GM12878 (cell line): ENCODE measurements at regions not wholly inside any gene's neighbourhood (a gene's known extent, or its start where the extent isn't known, plus 50 kb on each side); places are given as distances from the start of the nearest gene placed in this dataset.

Experiments used
- PAX8 ChIP-seq: fragments of 450-650 bp; IDR thresholded peaks from 2 replicates; pipeline ENCODE4 v1.6.1; 2017; ENCODE audit warnings: mild to moderate bottlenecking, moderate library complexity
- POLR2A ChIP-seq: IDR thresholded peaks from 2 replicates; pipeline ENCODE4 v1.6.1; 2011; ENCODE audit warnings: low read depth, mild to moderate bottlenecking, low read length
- POLR2AphosphoS5 ChIP-seq: IDR thresholded peaks from 2 replicates; pipeline ENCODE4 v1.6.1; 2011; ENCODE audit warnings: mild to moderate bottlenecking, low read length, inconsistent platforms
- RFX5 ChIP-seq: IDR thresholded peaks from 2 replicates; pipeline ENCODE4 v1.6.1; 2011; ENCODE audit warnings: low read depth, low read length, improper control_type of control experiment
- SMARCA5 ChIP-seq: fragments of 450-650 bp; IDR thresholded peaks from 2 replicates; pipeline ENCODE4 v1.6.1; 2017; ENCODE audit warnings: mild to moderate bottlenecking
- SRF ChIP-seq, 2 experiments: IDR thresholded peaks; 2 replicates each; pipeline ENCODE4 v1.6.1; 2011; ENCODE audit warnings: low read depth in 2 of 2, low read length in 2 of 2, mild to moderate bottlenecking in 1 of 2, moderate library complexity in 1 of 2
- TF ChIP-seq, protein P1 (sequence below): IDR thresholded peaks from 2 replicates; pipeline ENCODE4 v1.6.1; 2012; ENCODE audit warnings: low read depth, low read length, improper control_type of control experiment
- TF ChIP-seq, protein P2 (sequence below), 3 experiments: IDR thresholded peaks in 2 of 3; conservative IDR thresholded peaks in 1 of 3; 2 replicates each; pipeline ENCODE4 v1.5.1; 2011; ENCODE audit warnings: low read depth in 3 of 3, low read length in 3 of 3, mild to moderate bottlenecking in 3 of 3, control low read depth in 2 of 3, moderate library complexity in 2 of 3, inconsistent platforms in 1 of 3, mixed read lengths in 1 of 3; ENCODE audit not compliant: control insufficient read depth in 2 of 3, insufficient read depth in 1 of 3; ENCODE audit errors: extremely low read depth in 1 of 3

- TF ChIP-seq SMARCA5 (no peak), SRF (IDR thresholded peaks at IDR 0.05; ENCODE audit: low read depth in 2 of 2, low read length in 2 of 2) (no peak), RFX5 (no peak), POLR2A (no peak), POLR2AphosphoS5 (no peak), PAX8 (no peak)
- TF ChIP-seq, protein P1, sequence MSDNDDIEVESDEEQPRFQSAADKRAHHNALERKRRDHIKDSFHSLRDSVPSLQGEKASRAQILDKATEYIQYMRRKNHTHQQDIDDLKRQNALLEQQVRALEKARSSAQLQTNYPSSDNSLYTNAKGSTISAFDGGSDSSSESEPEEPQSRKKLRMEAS = no peak
- TF ChIP-seq, protein P2, sequence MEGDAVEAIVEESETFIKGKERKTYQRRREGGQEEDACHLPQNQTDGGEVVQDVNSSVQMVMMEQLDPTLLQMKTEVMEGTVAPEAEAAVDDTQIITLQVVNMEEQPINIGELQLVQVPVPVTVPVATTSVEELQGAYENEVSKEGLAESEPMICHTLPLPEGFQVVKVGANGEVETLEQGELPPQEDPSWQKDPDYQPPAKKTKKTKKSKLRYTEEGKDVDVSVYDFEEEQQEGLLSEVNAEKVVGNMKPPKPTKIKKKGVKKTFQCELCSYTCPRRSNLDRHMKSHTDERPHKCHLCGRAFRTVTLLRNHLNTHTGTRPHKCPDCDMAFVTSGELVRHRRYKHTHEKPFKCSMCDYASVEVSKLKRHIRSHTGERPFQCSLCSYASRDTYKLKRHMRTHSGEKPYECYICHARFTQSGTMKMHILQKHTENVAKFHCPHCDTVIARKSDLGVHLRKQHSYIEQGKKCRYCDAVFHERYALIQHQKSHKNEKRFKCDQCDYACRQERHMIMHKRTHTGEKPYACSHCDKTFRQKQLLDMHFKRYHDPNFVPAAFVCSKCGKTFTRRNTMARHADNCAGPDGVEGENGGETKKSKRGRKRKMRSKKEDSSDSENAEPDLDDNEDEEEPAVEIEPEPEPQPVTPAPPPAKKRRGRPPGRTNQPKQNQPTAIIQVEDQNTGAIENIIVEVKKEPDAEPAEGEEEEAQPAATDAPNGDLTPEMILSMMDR (IDR thresholded peaks at IDR 0.05 in 2 of 3, conservative IDR thresholded peaks at IDR 0.05 in 1 of 3; ENCODE audit: control insufficient read depth in 2 of 3, extremely low read depth in 1 of 3, insufficient read depth in 1 of 3, low read depth in 3 of 3, low read length in 3 of 3) = no peak
Observed at GRCh38 chr22:47543447-47543846, 781.0 kb downstream of the TBC1D22A start.
